Astrocyte of the hippocampus (primary cell): ENCODE measurements at regions not wholly inside any gene's neighbourhood (a gene's known extent, or its start where the extent isn't known, plus 50 kb on each side); places are given as distances from the start of the nearest gene placed in this dataset.

Experiments
- DNase-seq: peaks from one replicate; pipeline ENCODE4 v3.0.0; 2011; ENCODE audit warnings: low read depth, low spot score

- DNase-seq: no peak
Observed at GRCh38 chr12:90000721-90001120, 292.1 kb upstream of the ATP2B1 start.

GRCh38 chr12:89999699-90000505 lies 291.3 kb upstream of the ATP2B1 start:
- DNase-seq: peak; percentile 25

- DNase-seq: no peak
Observed at GRCh38 chr12:89995870-89996269, 287.2 kb upstream of the ATP2B1 start.

GRCh38 chr12:89994911-89995310 lies 286.3 kb upstream of the ATP2B1 start:
- DNase-seq: no peak

GRCh38 chr12:89993632-89994031 lies 285.0 kb upstream of the ATP2B1 start:
- DNase-seq: no peak

- DNase-seq: no peak
Observed at GRCh38 chr12:89992668-89993451, 284.2 kb upstream of the ATP2B1 start.

GRCh38 chr12:89991807-89992590 lies 283.4 kb upstream of the ATP2B1 start:
- no peak for DNase-seq

- DNase-seq: no peak
Observed at GRCh38 chr12:89988188-89988915, 279.7 kb upstream of the ATP2B1 start.

GRCh38 chr12:89985935-89986334 lies 277.3 kb upstream of the ATP2B1 start:
- DNase-seq: no peak

GRCh38 chr12:89984846-89985245 lies 276.2 kb upstream of the ATP2B1 start:
- no peak for DNase-seq

GRCh38 chr12:89983622-89984021 lies 275.0 kb upstream of the ATP2B1 start:
- DNase-seq: no peak

- DNase-seq: no peak
Observed at GRCh38 chr12:89980236-89980635, 271.6 kb upstream of the ATP2B1 start.

- DNase-seq: no peak
Observed at GRCh38 chr12:89977405-89978085, 268.9 kb upstream of the ATP2B1 start.

GRCh38 chr12:89976866-89977265 lies 268.2 kb upstream of the ATP2B1 start:
- DNase-seq: no peak

- DNase-seq: no peak
Observed at GRCh38 chr12:89975574-89975973, 266.9 kb upstream of the ATP2B1 start.

GRCh38 chr12:89971880-89972279 lies 263.2 kb upstream of the ATP2B1 start:
- DNase-seq: peak; percentile 42

GRCh38 chr12:89970722-89971121 lies 262.1 kb upstream of the ATP2B1 start:
- DNase-seq: no peak

- no peak for DNase-seq
Observed at GRCh38 chr12:89969093-89969492, 260.5 kb upstream of the ATP2B1 start.

- DNase-seq: no peak
Observed at GRCh38 chr12:89968151-89968700, 259.6 kb upstream of the ATP2B1 start.

- no peak for DNase-seq
Observed at GRCh38 chr12:89966495-89967240, 258.0 kb upstream of the ATP2B1 start.
